ENCODE measurements at regions not wholly inside any gene's neighbourhood (a gene's known extent, or its start where the extent isn't known, plus 50 kb on each side); places are given as distances from the start of the nearest gene placed in this dataset.

- Mint-ChIP-seq H3K4me3 (no peak overlapping the region), H3K9me3 (peaks cover 0 to 2% (median 0%) of the 10 kb centered on the region in 7 donors), H3K36me3 (no peaks in the 10 kb centered on the region), H3K4me1 (no peaks in the 10 kb centered on the region), H3K27ac (no peak overlapping the region), H3K27me3 (ENCODE audit: low read depth in 3 of 3) (peaks cover 0 to 2% (median 0%) of the 10 kb centered on the region in 3 donors)
- no peak for DNase-seq
- Histone ChIP-seq H2AFZ (ENCODE audit: insufficient read depth, low read depth, low read length, poor library complexity, severe bottlenecking) (no peak overlapping the region), H3K79me2 (ENCODE audit: insufficient read depth, low read length) (no peaks in the 10 kb centered on the region), H4K20me1 (ENCODE audit: insufficient read depth, low read length) (no peaks in the 10 kb centered on the region), H3K36me3 (replicated peaks in 1 of 2; ENCODE audit: control insufficient read depth in 1 of 2, insufficient read depth in 2 of 2, low read length in 2 of 2) (no peaks in the 10 kb centered on the region), H3K4me3 (replicated peaks in 1 of 3; ENCODE audit: low read depth in 2 of 3, low read length in 3 of 3) (no peak overlapping the region), H3K27ac (ENCODE audit: low read depth in 1 of 2, low read length in 2 of 2) (no peak overlapping the region), H3K9ac (ENCODE audit: insufficient read depth, low read length, poor library complexity, severe bottlenecking) (no peak overlapping the region), H3K27me3 (ENCODE audit: control insufficient read depth in 2 of 2, insufficient read depth in 2 of 2, low read length in 2 of 2) (no peaks in the 10 kb centered on the region), H3K4me1 (ENCODE audit: control insufficient read depth in 1 of 2, insufficient read depth in 2 of 2, low read length in 2 of 2) (no peaks in the 10 kb centered on the region), H3K4me2 (replicated peaks; ENCODE audit: extremely low read depth, low read length, poor library complexity, severe bottlenecking) (no peak overlapping the region), H3K9me3 (replicated peaks in 1 of 2; ENCODE audit: control insufficient read depth in 1 of 2, insufficient read depth in 1 of 2, low read length in 2 of 2) (no peaks in the 10 kb centered on the region)
- intact Hi-C loops (cut with micrococcal nuclease) = no loop called here
- 69% methylated on average over 7 of the region's 11 CpGs for WGBS (ENCODE audit: insufficient coverage)
- TF ChIP-seq CTCF (IDR thresholded peaks at IDR 0.05) = no peak
Observed at GRCh38 chr12:98062464-98063245, 452.7 kb upstream of the TMPO start.

- no peaks in the 10 kb centered on the region for H3K36me3 ChIP-seq (replicated peaks in 1 of 2; ENCODE audit: control insufficient read depth in 1 of 2, insufficient read depth in 2 of 2, low read length in 2 of 2)
- H3K27me3 ChIP-seq (ENCODE audit: control insufficient read depth in 2 of 2, insufficient read depth in 2 of 2, low read length in 2 of 2) = no peaks in the 10 kb centered on the region
- TF ChIP-seq CTCF (IDR thresholded peaks at IDR 0.05) = no peak
- H3K4me3 ChIP-seq (replicated peaks in 1 of 3; ENCODE audit: low read depth in 2 of 3, low read length in 3 of 3) = no peak overlapping the region
- H3K9me3 ChIP-seq (replicated peaks in 1 of 2; ENCODE audit: control insufficient read depth in 1 of 2, insufficient read depth in 1 of 2, low read length in 2 of 2) = no peaks in the 10 kb centered on the region
- intact Hi-C loops (cut with micrococcal nuclease) = no loop called here
- H3K4me1 ChIP-seq (ENCODE audit: control insufficient read depth in 1 of 2, insufficient read depth in 2 of 2, low read length in 2 of 2) = no peaks in the 10 kb centered on the region
- Mint-ChIP-seq H3K36me3 (no peaks in the 10 kb centered on the region), H3K4me3 (no peak overlapping the region), H3K4me1 (no peaks in the 10 kb centered on the region), H3K9me3 (peaks cover 0 to 2% (median 0%) of the 10 kb centered on the region in 7 donors), H3K27me3 (ENCODE audit: low read depth in 3 of 3) (peaks cover 0 to 2% (median 0%) of the 10 kb centered on the region in 3 donors), H3K27ac (no peak overlapping the region)
- no peak for DNase-seq
- H3K79me2 ChIP-seq (ENCODE audit: insufficient read depth, low read length) = no peaks in the 10 kb centered on the region
- no peak overlapping the region for H3K9ac ChIP-seq (ENCODE audit: insufficient read depth, low read length, poor library complexity, severe bottlenecking)
- 100% methylated on average over 1 of the region's 2 CpGs for WGBS (ENCODE audit: insufficient coverage)
- no peaks in the 10 kb centered on the region for H4K20me1 ChIP-seq (ENCODE audit: insufficient read depth, low read length)
- no peak overlapping the region for H3K27ac ChIP-seq (ENCODE audit: low read depth in 1 of 2, low read length in 2 of 2)
- no peak overlapping the region for H3K4me2 ChIP-seq (replicated peaks; ENCODE audit: extremely low read depth, low read length, poor library complexity, severe bottlenecking)
- H2AFZ ChIP-seq (ENCODE audit: insufficient read depth, low read depth, low read length, poor library complexity, severe bottlenecking) = no peak overlapping the region
Observed at GRCh38 chr12:98064501-98064900, 450.9 kb upstream of the TMPO start.
